NCI-H460 (cell line): ENCODE measurements at regions not wholly inside any gene's neighbourhood (a gene's known extent, or its start where the extent isn't known, plus 50 kb on each side); places are given as distances from the start of the nearest gene placed in this dataset.

Experiments
- DNase-seq: peaks from one replicate; pipeline ENCODE4 v3.0.0-alpha.2; 2016; ENCODE audit warnings: low read depth; ENCODE audit errors: extremely low read depth

DNA sequence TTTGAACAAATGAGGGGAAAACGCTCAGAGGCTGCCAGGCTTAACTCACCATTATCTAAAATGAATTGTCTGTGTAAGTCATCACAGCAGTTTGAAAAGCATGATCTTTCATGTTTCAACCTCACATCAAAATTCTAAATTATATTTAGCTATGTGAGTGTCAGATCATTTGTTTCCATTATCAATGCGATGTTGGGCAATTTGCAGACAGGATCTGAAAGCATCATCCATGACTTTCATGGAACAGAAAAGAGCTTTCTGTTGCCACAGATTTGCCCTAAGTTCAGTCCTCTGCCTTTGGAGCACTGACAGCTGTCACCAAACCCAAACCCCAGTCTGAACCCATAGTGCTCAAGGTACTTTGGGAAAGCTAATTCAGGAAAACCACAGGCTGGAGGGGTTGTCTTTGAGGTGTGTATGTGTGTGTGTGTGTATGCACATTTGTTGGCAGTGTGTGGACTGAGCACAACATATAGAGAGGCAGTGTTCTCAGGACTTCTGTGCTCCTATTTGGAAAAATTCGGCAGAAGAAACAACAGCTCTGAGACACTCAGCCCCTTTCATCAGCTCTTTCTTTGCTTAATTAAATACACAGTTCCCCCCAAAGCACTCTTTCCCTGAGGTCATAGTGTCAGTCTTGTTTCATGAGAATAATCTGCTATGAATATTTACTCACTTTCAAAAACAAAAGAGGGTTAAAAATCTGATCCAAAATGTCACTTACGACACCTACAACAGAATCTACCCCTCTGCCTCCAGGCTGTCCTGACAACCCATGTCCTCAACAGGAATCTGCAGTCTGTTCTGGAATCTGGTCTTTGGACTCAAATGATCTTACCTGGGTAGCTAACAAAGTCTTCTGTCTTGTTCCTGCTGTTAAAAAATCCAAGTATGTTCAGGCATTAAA lies 188.5 kb upstream of the KLF14 start:
- no peak for DNase-seq

DNA sequence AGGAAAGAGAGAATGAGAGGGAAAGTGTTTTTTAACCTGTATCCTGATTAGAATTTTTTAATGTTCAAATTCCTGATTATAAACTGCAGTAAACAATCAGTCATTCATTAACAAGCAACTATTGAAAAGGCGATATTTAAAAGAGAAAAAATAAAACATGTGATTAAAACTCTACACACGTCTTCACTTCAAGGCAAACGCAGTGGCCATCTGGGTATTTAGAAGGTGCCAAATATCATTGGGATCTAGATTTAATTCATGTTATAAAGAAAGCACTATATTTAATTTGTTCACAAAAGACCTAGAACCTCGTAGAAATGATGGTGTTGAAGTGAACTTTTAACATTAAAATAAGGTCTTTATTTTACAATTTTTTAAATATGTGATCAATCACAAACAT lies 189.4 kb upstream of the KLF14 start:
- no peak for DNase-seq

DNA sequence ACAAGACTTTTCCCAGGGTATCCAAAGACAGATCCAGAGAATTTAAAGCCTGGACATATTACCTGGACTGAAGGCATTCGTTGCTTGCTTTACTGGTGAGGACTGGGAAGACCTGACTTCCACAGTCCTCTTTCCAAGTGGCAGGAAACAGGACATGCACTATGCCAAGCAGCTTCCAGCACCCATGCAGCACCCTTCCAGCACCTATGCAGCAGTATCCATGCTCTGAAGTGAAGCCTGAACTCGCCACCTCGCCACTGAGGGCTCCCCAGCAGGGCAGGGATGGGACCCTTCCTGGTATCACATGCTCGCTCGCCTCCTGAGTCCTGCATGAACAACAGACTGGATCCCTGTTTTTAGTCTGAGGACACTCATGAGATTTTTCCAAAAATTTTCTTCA lies 189.9 kb upstream of the KLF14 start:
- no peak for DNase-seq

- DNase-seq = no peak
Measured at GRCh38 chr7:130925136-130925794, 191.3 kb upstream of the KLF14 start.

- DNase-seq = no peak
Measured at GRCh38 chr7:130926001-130926691, 192.1 kb upstream of the KLF14 start.

DNA sequence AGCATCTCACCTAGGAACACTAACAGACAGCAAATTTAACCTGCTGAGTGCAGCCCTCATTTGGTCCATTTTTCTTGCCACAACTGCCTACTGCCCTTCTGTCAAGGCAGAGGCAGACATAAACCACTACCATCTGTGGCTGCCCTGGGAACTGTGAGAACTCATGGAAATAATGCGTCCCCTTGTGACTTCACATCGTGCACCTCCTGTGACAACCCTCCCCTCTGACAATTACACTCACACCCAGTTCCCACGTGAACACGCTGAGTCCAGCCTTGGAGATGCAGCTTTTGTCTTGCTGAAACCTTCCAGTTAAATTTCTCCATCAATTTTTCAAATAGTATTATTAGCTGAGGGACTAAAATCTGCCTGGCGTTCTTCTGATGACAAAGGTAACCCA lies 193.1 kb upstream of the KLF14 start:
- no peak for DNase-seq

GRCh38 chr7:130927564-130927963 lies 193.6 kb upstream of the KLF14 start:
- no peak for DNase-seq

DNA sequence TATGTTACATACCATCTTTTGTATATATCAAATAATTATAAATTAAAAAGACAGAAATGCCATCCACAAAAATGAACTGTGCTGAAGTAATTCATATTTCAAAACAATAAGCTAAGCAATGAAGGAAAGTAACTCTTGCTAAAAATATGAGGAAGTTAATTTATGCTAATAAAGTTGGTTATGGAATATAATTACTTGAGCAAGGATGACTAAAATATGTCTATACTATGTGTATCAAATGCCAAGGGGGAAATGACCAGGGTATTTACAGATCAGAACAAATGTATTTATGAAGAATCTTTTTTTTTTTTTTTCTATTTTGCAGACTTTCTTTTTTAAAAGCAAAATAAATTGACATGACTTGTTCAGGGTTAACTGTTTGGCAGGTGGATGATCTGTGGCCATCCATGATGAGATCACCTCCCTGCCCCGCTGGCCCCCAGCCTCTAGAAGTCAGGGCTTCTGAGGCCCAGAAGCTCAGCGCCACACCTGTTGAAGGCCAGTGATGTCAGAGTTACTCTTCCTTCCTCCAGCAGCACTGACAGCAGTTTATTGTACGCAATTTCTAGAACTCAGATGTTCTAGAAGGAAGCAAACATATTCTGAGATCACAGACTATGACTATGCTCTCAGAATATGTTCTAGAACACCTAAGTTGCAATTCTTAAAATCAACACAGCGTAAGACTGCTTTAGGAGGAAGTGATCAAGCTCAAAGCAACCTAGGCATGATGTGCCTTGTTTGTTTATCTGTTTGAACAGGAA lies 196.1 kb upstream of the KLF14 start:
- no peak for DNase-seq

- no peak for DNase-seq
Measured at GRCh38 chr7:130930681-130931080, 196.7 kb upstream of the KLF14 start.

DNA sequence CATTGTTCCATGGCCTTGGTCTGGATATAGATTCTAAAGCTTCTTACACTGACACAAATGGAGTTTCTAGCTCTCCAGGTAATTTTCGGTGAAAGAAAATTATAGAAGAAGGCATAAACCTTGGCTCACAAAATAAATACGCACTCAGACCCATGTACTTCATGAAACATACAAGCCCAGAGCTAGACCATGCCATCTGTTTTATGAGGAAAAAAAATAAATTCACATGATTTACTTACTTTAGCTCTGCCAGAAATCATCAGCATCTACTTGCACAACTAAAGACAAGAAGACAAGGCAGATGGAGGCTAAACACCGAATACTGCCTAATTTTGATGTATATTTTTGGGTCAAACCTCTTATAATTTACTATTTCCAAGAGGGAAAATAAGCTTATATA lies 197.4 kb upstream of the KLF14 start:
- DNase-seq = no peak

- DNase-seq = no peak
Measured at GRCh38 chr7:130932088-130932487, 198.1 kb upstream of the KLF14 start.

DNA sequence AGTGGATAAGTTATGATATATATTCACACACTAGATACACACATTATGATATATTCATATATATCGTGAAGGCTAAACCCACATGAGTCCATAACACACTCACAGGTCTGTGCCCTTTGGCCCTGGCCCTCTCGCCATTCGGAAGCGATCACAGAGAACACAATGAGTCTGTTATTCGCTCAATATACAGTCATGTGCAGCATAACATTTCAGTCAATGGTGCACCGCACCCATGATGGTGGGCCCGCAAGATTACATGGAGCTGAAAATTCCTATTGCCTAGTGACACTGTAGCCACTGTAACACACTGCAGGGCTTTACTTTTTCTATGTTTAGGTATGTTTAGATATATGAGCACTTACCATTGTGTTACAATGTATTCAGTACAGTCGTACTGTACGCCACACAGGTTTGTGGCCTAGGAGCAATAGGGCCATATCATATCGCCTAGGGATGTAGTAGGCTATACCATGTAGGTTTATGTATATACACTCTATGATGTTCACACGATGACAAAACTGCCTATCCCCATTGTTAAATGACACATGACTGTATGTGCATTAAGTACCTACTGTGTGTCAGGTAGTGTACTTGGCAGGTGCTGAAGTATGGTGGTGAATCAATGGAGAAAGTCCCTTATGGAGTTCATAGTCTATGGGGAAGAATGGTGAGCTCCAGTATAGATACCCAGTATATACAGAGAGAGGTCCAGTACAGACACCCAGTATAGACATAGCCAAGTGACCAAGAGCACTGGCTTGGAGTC lies 198.8 kb upstream of the KLF14 start:
- DNase-seq = no peak

DNA sequence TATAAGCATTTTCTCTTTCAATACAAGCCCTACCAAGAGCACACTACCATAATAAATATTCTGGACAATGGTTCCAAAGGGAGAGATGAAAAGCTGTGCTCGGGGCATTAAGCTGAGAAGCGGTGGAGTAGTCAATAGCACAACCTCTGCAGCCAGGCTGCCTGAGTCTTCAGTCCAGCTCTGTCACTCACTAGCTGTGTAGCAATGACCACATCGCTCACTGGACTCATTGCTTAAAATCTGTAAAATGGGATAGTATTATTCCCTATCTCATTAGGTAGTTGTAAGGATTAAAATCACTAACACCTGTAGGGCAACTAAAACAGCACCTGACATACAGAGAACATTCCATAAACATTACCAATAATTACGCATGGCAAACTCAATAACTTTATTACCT lies 199.9 kb upstream of the KLF14 start:
- DNase-seq = no peak

- DNase-seq = no peak
Measured at GRCh38 chr7:130935564-130936157, 201.7 kb upstream of the KLF14 start.

GRCh38 chr7:130936202-130936931 lies 202.4 kb upstream of the KLF14 start:
- no peak for DNase-seq

DNA sequence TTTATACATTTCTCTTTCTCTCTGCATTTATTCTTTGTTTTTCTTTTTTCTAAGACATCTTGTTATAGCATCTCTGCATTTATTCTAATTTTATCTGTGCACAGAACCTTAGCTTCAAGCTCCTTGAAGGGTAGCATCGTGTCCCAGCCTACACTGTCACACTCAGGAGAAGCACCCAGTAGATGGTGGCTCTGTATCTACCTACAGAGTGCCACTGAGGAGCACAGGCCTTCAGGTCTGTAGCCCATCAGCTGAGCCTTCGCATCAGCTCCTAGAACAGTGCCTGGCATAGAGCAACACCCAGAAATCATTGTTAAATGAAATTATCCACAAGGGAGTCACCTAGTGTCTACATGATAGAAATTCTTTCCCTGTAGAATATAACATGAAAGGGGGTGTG lies 203.0 kb upstream of the KLF14 start:
- DNase-seq = no peak

DNA sequence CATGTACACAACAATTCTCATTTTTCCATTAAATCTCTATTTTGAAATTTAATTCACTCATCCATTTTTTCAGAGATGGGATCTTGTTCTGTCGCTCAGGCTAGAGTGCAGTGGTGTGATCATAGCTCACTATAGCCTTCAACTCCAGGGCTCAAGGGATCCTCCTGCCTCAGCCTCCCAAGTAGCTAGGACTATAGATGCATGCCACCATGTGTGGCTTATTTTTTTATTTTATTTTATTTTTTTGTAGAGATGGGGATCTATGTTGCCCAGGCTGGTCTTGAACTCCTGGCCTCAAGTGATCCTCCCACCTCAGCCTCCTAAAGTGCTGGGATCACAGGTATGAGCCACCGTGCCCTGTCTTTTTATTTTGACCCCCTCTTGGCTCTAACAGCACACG lies 203.8 kb upstream of the KLF14 start:
- DNase-seq = no peak

DNA sequence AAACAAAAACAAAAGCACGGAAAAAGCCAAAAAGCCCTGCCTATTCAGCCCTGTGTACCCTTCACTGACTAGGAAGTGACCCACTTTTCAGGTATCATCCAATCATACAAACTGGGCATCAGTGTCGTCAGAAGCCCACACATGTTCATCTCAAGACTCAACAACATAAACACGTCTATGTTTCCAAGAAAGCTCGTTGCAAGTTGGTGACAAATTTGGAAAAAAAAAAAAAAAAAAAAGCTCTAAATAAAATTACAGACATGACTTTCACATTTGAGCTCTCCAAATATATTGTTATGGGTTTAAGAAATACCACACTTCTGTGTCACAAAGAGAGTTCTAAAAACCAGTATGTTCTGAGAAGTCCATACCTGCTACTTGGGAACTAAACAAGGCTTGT lies 204.7 kb upstream of the KLF14 start:
- no peak for DNase-seq
